H9 (cell line): ENCODE measurements at regions not wholly inside any gene's neighbourhood (a gene's known extent, or its start where the extent isn't known, plus 50 kb on each side); places are given as distances from the start of the nearest gene placed in this dataset.

ENCODE experiments used
- DNase-seq: peaks from one replicate; pipeline ENCODE4 v3.0.0-alpha.2; 2017
- H2AFZ ChIP-seq: one replicate; pipeline ENCODE4 v1.6.1; 2013; ENCODE audit warnings: mild to moderate bottlenecking, low read length, control low read depth, moderate library complexity
- H2AK5ac ChIP-seq: 2 replicates; pipeline ENCODE4 v1.6.1; 2013; ENCODE audit warnings: low read length, control low read depth, mixed read lengths; ENCODE audit not compliant: insufficient read length
- H2BK120ac ChIP-seq: one replicate; pipeline ENCODE4 v1.6.1; 2013; ENCODE audit warnings: low read depth, mild to moderate bottlenecking, low read length, control low read depth, inconsistent platforms; ENCODE audit not compliant: poor library complexity, severe bottlenecking
- H2BK12ac ChIP-seq: 2 replicates; pipeline ENCODE4 v1.6.1; 2013; ENCODE audit warnings: low read length, control low read depth, mixed read lengths, low read depth; ENCODE audit not compliant: insufficient read length
- H2BK15ac ChIP-seq: 2 replicates; pipeline ENCODE4 v1.6.1; 2013; ENCODE audit warnings: low read depth, low read length, control low read depth
- H2BK20ac ChIP-seq: one replicate; pipeline ENCODE4 v1.6.1; 2013; ENCODE audit warnings: low read depth, mild to moderate bottlenecking, low read length, control low read depth, inconsistent platforms; ENCODE audit not compliant: poor library complexity, severe bottlenecking
- H2BK5ac ChIP-seq: 2 replicates; pipeline ENCODE4 v1.6.1; 2013; ENCODE audit warnings: low read length, control low read depth, mixed read lengths; ENCODE audit not compliant: insufficient read length
- H3K14ac ChIP-seq: 2 replicates; pipeline ENCODE4 v1.6.1; 2013; ENCODE audit warnings: low read length, control low read depth; ENCODE audit not compliant: insufficient read depth
- H3K18ac ChIP-seq: 2 replicates; pipeline ENCODE4 v1.6.1; 2013; ENCODE audit warnings: low read depth, mild to moderate bottlenecking, mixed read lengths, low read length, control low read depth; ENCODE audit not compliant: insufficient read length
- H3K23ac ChIP-seq: 2 replicates; pipeline ENCODE4 v1.6.1; 2013; ENCODE audit warnings: low read length, control low read depth, mixed read lengths, low read depth; ENCODE audit not compliant: insufficient read length
- H3K23me2 ChIP-seq: 2 replicates; pipeline ENCODE4 v1.6.1; 2013; ENCODE audit warnings: low read depth, mild to moderate bottlenecking, mixed read lengths, low read length, control low read depth; ENCODE audit not compliant: insufficient read length, poor library complexity, severe bottlenecking
- H3K27ac ChIP-seq: 2 replicates; pipeline ENCODE4 v1.5.1; 2013; ENCODE audit warnings: low read length, control low read depth, mixed read lengths, low read depth; ENCODE audit not compliant: insufficient read length
- H3K27me3 ChIP-seq: 2 replicates; pipeline ENCODE4 v1.6.1; 2013; ENCODE audit warnings: low read length, control low read depth, inconsistent platforms; ENCODE audit not compliant: insufficient read depth
- H3K4ac ChIP-seq: 2 replicates; pipeline ENCODE4 v1.6.1; 2013; ENCODE audit warnings: low read depth, mild to moderate bottlenecking, control low read depth, inconsistent platforms, low read length, moderate library complexity
- H3K4me1 ChIP-seq: 2 replicates; pipeline ENCODE4 v1.6.1; 2013; ENCODE audit warnings: low read length, control low read depth, inconsistent platforms; ENCODE audit not compliant: insufficient read depth
- H3K4me2 ChIP-seq: 2 replicates; pipeline ENCODE4 v1.6.1; 2013; ENCODE audit warnings: low read length, control low read depth, mixed read lengths; ENCODE audit not compliant: insufficient read length, insufficient read depth
- H3K56ac ChIP-seq: 2 replicates; pipeline ENCODE4 v1.6.1; 2013; ENCODE audit warnings: low read depth, mild to moderate bottlenecking, mixed read lengths, low read length, control low read depth; ENCODE audit not compliant: insufficient read length
- H3K79me1 ChIP-seq: 2 replicates; pipeline ENCODE4 v1.6.1; 2013; ENCODE audit warnings: low read depth, mild to moderate bottlenecking, moderate library complexity, low read length, control low read depth, inconsistent platforms; ENCODE audit not compliant: insufficient read depth, poor library complexity, severe bottlenecking
- H3K79me2 ChIP-seq: 2 replicates; pipeline ENCODE4 v1.6.1; 2013; ENCODE audit warnings: low read length, control low read depth, inconsistent platforms; ENCODE audit not compliant: insufficient read depth
- H3K9ac ChIP-seq: 2 replicates; pipeline ENCODE4 v1.6.1; 2013; ENCODE audit warnings: low read length, control low read depth, mixed read lengths; ENCODE audit not compliant: insufficient read length; ENCODE audit errors: extremely low read depth
- H3K9me3 ChIP-seq: one replicate; pipeline ENCODE4 v1.6.1; 2013; ENCODE audit warnings: low read depth, low read length, inconsistent platforms; ENCODE audit not compliant: control insufficient read depth
- H3T11ph ChIP-seq: one replicate; pipeline ENCODE4 v1.6.1; 2013; ENCODE audit warnings: mild to moderate bottlenecking, low read length, control low read depth, inconsistent platforms
- H4K20me1 ChIP-seq: one replicate; pipeline ENCODE4 v1.6.1; 2013; ENCODE audit not compliant: control insufficient read depth, insufficient read length, insufficient read depth
- H4K5ac ChIP-seq: 2 replicates; pipeline ENCODE4 v1.6.1; 2013; ENCODE audit warnings: low read depth, mild to moderate bottlenecking, mixed read lengths, low read length, control low read depth; ENCODE audit not compliant: insufficient read length
- H4K8ac ChIP-seq: replicated peaks from 2 replicates; pipeline ENCODE4 v1.6.1; 2013; ENCODE audit warnings: low read length, control low read depth, mixed read lengths, low read depth; ENCODE audit not compliant: insufficient read length
- H4K91ac ChIP-seq: 2 replicates; pipeline ENCODE4 v1.6.1; 2013; ENCODE audit warnings: low read depth, mild to moderate bottlenecking, moderate library complexity, mixed read lengths, low read length, control low read depth; ENCODE audit not compliant: insufficient read length
- H3K27ac Mint-ChIP-seq, 3 experiments: 2 replicates in 2 of 3; 3 replicates in 1 of 3; pipeline ENCODE4 v1.8.0; 2020 to 2021; ENCODE audit warnings: mixed read lengths in 3 of 3, mild to moderate bottlenecking in 1 of 3, moderate library complexity in 1 of 3
- H3K27me3 Mint-ChIP-seq: 2 replicates; pipeline ENCODE4 v1.8.0; 2021; ENCODE audit warnings: low read depth, mild to moderate bottlenecking, moderate library complexity, mixed read lengths
- H3K36me3 Mint-ChIP-seq, 3 experiments: 2 replicates in 2 of 3; 3 replicates in 1 of 3; pipeline ENCODE4 v1.8.0; 2020 to 2021; ENCODE audit warnings: low read depth in 3 of 3, mixed read lengths in 3 of 3; ENCODE audit not compliant: insufficient read depth in 1 of 3
- H3K4me1 Mint-ChIP-seq, 2 experiments: 2 replicates each; pipeline ENCODE4 v1.8.0; 2020; ENCODE audit warnings: mixed read lengths in 2 of 2
- H3K4me3 Mint-ChIP-seq, 2 experiments: 2 replicates in 1 of 2; 3 replicates in 1 of 2; pipeline ENCODE4 v1.8.0; 2020 to 2021; ENCODE audit warnings: mild to moderate bottlenecking in 2 of 2, mixed read lengths in 2 of 2, moderate library complexity in 1 of 2
- H3K9me3 Mint-ChIP-seq, 2 experiments: 2 replicates in 1 of 2; 3 replicates in 1 of 2; pipeline ENCODE4 v1.8.0; 2020; ENCODE audit warnings: mild to moderate bottlenecking in 2 of 2, mixed read lengths in 2 of 2, moderate library complexity in 1 of 2
- CTCF ChIP-seq: fragments of 200-600 bp; sonication (generic); conservative IDR thresholded peaks from 3 replicates; pipeline ENCODE4 v1.8.0; 2021; ENCODE audit warnings: antibody characterized with exemption, mild to moderate bottlenecking
- WGBS: extraction: QIAGEN DNeasy Blood & Tissue Kit; methylation state at CpG from one replicate; pipeline ENCODE4 v1.1.7; 2013; ENCODE audit warnings: missing lambda C conversion rate, low lambda C conversion rate, mixed read lengths; ENCODE audit not compliant: insufficient read length; ENCODE audit errors: extremely low coverage; 5-methylcytosine and 5-hydroxymethylcytosine counted together

DNA sequence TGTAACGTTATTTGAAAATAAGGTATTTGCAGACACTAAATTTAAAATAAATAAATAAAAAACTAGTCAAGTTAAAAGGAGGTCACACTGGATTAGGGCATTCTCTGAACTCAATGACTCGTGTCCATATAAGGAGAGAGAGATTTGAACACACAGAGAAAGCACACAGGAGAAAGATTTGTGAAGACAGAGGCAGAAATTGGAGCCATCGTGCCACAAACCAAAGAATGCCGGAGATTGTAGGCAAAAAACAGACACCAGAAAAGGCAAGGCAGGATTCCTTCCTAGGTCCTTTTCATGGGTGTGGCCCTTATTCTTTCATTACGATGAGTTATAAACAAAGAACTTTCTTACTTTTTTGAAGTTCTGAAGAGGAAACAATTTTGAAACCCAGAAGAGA lies 981.5 kb downstream of the DCDC2C start:
- no peaks in the 10 kb centered on the region for H3K23me2 ChIP-seq
- H2BK15ac ChIP-seq, result no peak overlapping the region
- WGBS, result no CpG with 5 or more reads among the region's 5 CpGs
- Mint-ChIP-seq H3K9me3 (no peaks in the 10 kb centered on the region; a peak in 2 of 5 replicates), H3K36me3 (peaks cover 0 to 7% (median 6%) of the 10 kb centered on the region in 3 experiments; a peak in 2 of 7 replicates), H3K4me3 (no peak overlapping the region), H3K27ac (no peak overlapping the region), H3K4me1 (no peaks in the 10 kb centered on the region), H3K27me3 (no peaks in the 10 kb centered on the region)
- no peak for DNase-seq
- no peaks in the 10 kb centered on the region for H3K4me1 ChIP-seq
- H2BK120ac ChIP-seq, result no peak overlapping the region
- no peak overlapping the region for H3K9ac ChIP-seq
- no peak overlapping the region for H2AK5ac ChIP-seq
- no peak overlapping the region for H2BK12ac ChIP-seq
- no peak overlapping the region for H3K4me2 ChIP-seq
- no peak overlapping the region for H3K27ac ChIP-seq
- no peaks in the 10 kb centered on the region for H3K9me3 ChIP-seq
- no peak overlapping the region for H3K18ac ChIP-seq
- no peak overlapping the region for H2BK20ac ChIP-seq
- no peaks in the 10 kb centered on the region for H3K79me2 ChIP-seq
- H2BK5ac ChIP-seq, result no peak overlapping the region
- no peak overlapping the region for H2AFZ ChIP-seq
- H3K23ac ChIP-seq, result no peak overlapping the region
- H4K8ac ChIP-seq, result no peak overlapping the region
- no peak overlapping the region for H3K4ac ChIP-seq
- H3K27me3 ChIP-seq, result no peaks in the 10 kb centered on the region
- H3K14ac ChIP-seq, result no peak overlapping the region
- no peaks in the 10 kb centered on the region for H4K20me1 ChIP-seq
- H3K79me1 ChIP-seq, result no peaks in the 10 kb centered on the region
- H3T11ph ChIP-seq, result no peak overlapping the region
- H4K5ac ChIP-seq, result no peak overlapping the region
- no peak overlapping the region for H3K56ac ChIP-seq
- no peak for TF ChIP-seq CTCF
- no peak overlapping the region for H4K91ac ChIP-seq
